Lower lobe of right lung (tissue), 2 donors: ENCODE measurements at regions not wholly inside any gene's neighbourhood (a gene's known extent, or its start where the extent isn't known, plus 50 kb on each side); places are given as distances from the start of the nearest gene placed in this dataset.
A peak's percentile ranks its signal among the peaks of the same experiment; 100 is the strongest.

Source experiments
- ATAC-seq, 2 donors: fragments of 200-7000 bp; cut with Tn5 transposase; one replicate each; pipeline ENCODE4 v1.9.1; 2020 to 2022; ENCODE audit warnings: mild to moderate bottlenecking in 2 of 2, moderate library complexity in 2 of 2
- DNase-seq: peaks from one replicate; pipeline ENCODE4 v3.0.0-alpha.2; 2020
- H3K27ac ChIP-seq: fragments of 200-600 bp; one replicate; pipeline ENCODE4 v1.8.0; 2022
- H3K27me3 ChIP-seq: fragments of 200-600 bp; one replicate; pipeline ENCODE4 v1.8.0; 2022; ENCODE audit warnings: low read depth
- H3K36me3 ChIP-seq: fragments of 200-600 bp; one replicate; pipeline ENCODE4 v1.8.0; 2022; ENCODE audit warnings: mild to moderate bottlenecking
- H3K4me1 ChIP-seq: fragments of 200-600 bp; one replicate; pipeline ENCODE4 v1.8.0; 2022
- H3K4me3 ChIP-seq: fragments of 200-600 bp; one replicate; pipeline ENCODE4 v1.8.0; 2022; ENCODE audit warnings: mild to moderate bottlenecking
- H3K9me3 ChIP-seq: fragments of 200-600 bp; one replicate; pipeline ENCODE4 v1.8.0; 2022
- intact Hi-C: fragments of 100-400 bp; cut with DNase I; formaldehyde crosslinking; loops from one replicate; pipeline ENCODE4 v1.11.0; 2022
- TF ChIP-seq, protein P1 (sequence below): fragments of 200-600 bp; IDR thresholded peaks from one replicate; pipeline ENCODE4 v1.8.0; 2022; ENCODE audit warnings: antibody characterized with exemption, mild to moderate bottlenecking
- donor health status: DM: no; HTN: yes; CAD: no; lungs with severe emphysema.

DNA sequence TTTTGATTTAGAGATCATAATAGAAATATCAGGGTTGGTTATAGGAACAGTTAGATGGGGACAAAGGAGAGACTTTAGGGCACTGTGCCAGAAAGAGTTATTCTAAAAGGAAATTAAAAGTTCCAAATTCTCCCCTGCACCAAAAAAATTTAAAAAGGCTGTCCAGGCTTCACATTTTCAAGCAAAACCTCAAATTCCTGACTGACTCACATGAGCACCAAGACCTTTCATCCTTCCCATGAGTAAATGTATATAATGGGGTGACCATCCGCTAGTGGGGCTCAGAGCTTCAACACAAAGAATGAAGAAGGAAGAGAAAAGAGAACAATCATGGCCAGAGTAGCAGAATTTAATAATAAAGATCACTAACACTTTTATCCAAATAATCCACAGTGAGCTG is 131.6 kb upstream of the MROH9 start:
- intact Hi-C loops, result no loop called here
- no peak overlapping the region for H3K27ac ChIP-seq
- ATAC-seq, result no peak

DNA sequence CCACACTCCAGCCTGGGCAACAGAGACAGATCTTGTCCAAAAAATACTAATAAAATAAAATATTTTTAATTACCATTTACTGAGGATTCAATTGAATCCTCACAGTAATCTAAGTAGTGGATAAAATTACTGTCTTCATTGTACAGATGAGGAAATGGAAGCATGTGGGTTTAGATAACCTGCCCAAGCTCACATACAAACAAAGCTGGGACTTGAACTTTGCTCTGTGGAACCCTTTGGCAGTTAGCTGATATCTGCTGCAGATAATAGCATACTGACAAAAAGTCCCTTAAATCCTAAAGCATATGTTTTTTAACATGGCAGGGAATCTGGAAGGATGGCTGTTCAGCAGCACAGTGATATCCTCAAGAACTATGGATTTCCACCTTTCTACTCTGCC is 130.9 kb upstream of the MROH9 start:
- DNase-seq (no peak), ATAC-seq (no peak)
- Histone ChIP-seq H3K27ac (no peak overlapping the region), H3K27me3 (no peaks in the 10 kb centered on the region), H3K4me1 (peaks cover 11% of the 10 kb centered on the region), H3K4me3 (no peak overlapping the region), H3K36me3 (no peaks in the 10 kb centered on the region), H3K9me3 (no peaks in the 10 kb centered on the region)
- TF ChIP-seq, protein P1, sequence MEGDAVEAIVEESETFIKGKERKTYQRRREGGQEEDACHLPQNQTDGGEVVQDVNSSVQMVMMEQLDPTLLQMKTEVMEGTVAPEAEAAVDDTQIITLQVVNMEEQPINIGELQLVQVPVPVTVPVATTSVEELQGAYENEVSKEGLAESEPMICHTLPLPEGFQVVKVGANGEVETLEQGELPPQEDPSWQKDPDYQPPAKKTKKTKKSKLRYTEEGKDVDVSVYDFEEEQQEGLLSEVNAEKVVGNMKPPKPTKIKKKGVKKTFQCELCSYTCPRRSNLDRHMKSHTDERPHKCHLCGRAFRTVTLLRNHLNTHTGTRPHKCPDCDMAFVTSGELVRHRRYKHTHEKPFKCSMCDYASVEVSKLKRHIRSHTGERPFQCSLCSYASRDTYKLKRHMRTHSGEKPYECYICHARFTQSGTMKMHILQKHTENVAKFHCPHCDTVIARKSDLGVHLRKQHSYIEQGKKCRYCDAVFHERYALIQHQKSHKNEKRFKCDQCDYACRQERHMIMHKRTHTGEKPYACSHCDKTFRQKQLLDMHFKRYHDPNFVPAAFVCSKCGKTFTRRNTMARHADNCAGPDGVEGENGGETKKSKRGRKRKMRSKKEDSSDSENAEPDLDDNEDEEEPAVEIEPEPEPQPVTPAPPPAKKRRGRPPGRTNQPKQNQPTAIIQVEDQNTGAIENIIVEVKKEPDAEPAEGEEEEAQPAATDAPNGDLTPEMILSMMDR, result no peak
- intact Hi-C loops, result no loop called here

More for the DNA sequence above, 131.6 kb upstream of the MROH9 start:
- peaks cover 11% of the 10 kb centered on the region for H3K4me1 ChIP-seq
- TF ChIP-seq, protein P1, result no peak
- DNase-seq, result no peak
- no peaks in the 10 kb centered on the region for H3K27me3 ChIP-seq
- H3K36me3 ChIP-seq, result no peaks in the 10 kb centered on the region
- no peak overlapping the region for H3K4me3 ChIP-seq
- no peaks in the 10 kb centered on the region for H3K9me3 ChIP-seq

DNA sequence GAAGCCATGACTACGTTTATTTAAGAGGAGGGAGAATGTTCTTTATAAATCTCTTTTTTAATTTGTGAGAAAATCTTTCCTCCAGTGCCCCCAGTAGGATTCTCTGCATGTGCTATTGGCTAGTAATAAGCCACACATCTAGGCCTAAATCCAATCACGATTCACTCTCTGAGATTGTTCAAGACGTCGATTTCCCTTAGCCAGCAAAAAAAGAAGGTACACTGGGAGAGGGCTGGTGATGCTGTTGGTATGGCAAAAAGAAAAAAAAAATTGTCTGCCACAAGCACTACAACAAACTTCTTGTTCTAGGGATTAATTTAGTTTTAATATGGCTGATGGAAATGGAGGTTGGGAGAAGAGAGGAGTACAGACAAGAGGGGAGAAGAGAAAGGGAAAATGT is 130.5 kb upstream of the MROH9 start:
- no peak overlapping the region for H3K4me3 ChIP-seq
- H3K4me1 ChIP-seq, result peaks cover 11% of the 10 kb centered on the region
- TF ChIP-seq, protein P1, result no peak
- no peak for ATAC-seq
- no peaks in the 10 kb centered on the region for H3K36me3 ChIP-seq
- no peaks in the 10 kb centered on the region for H3K9me3 ChIP-seq
- no peaks in the 10 kb centered on the region for H3K27me3 ChIP-seq
- no peak for DNase-seq
- no peak overlapping the region for H3K27ac ChIP-seq
- intact Hi-C loops, result no loop called here

GRCh38 chr1:170806961-170807360 is 128.4 kb upstream of the MROH9 start:
- no peak for ATAC-seq
- no peaks in the 10 kb centered on the region for H3K9me3 ChIP-seq
- no peak overlapping the region for H3K27ac ChIP-seq
- no peak overlapping the region for H3K4me3 ChIP-seq
- H3K4me1 ChIP-seq, result peaks cover 11% of the 10 kb centered on the region
- no peak for DNase-seq
- TF ChIP-seq, protein P1, result no peak
- intact Hi-C loops, result no loop called here
- no peaks in the 10 kb centered on the region for H3K36me3 ChIP-seq
- H3K27me3 ChIP-seq, result no peaks in the 10 kb centered on the region

DNA sequence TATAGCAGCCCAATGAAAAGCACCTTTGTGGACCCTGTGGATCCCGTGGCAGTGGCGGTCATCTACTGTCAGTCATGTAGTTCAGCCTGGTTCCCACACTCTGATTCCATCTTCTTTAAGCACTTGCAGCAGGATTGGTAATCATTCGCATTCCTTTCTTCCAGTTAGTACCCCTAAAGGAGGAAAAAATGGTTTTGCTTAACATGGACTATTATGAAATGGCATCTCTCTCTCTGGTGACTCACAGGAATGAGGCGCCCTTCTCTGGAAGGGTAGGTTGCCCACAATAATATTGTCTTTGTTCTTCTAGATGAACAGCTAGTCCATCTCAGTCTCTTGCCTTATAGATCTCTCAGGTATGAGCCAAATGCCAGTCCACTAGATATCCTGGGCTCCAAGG is 127.9 kb upstream of the MROH9 start:
- no peak for DNase-seq
- intact Hi-C loops, result no loop called here
- peak in 1 of 2 donors; percentile 19 for ATAC-seq
- no peak overlapping the region for H3K4me3 ChIP-seq
- no peaks in the 10 kb centered on the region for H3K9me3 ChIP-seq
- H3K27ac ChIP-seq, result no peak overlapping the region
- H3K27me3 ChIP-seq, result no peaks in the 10 kb centered on the region
- no peaks in the 10 kb centered on the region for H3K36me3 ChIP-seq
- TF ChIP-seq, protein P1, result no peak
- peaks cover 11% of the 10 kb centered on the region for H3K4me1 ChIP-seq
